Astrocyte (in vitro differentiated cells and primary cell): ENCODE measurements at regions not wholly inside any gene's neighbourhood (a gene's known extent, or its start where the extent isn't known, plus 50 kb on each side); places are given as distances from the start of the nearest gene placed in this dataset.

Source experiments
- DNase-seq: peaks from one replicate; pipeline ENCODE4 v3.0.0-alpha.2; 2010; ENCODE audit warnings: low read depth
- FAIRE-seq: peaks from 2 replicates; lab custom pipeline; 2011; peaks lifted over from hg19 to GRCh38; lab: Jason Lieb, UNC
- H2AFZ ChIP-seq: 2 replicates; pipeline ENCODE4 v1.6.0; 2012; ENCODE audit warnings: low read depth, low read length, inconsistent platforms
- H3K27ac ChIP-seq: 2 replicates; pipeline ENCODE4 v1.5.1; 2011; ENCODE audit warnings: low read depth, low read length, inconsistent platforms
- H3K27me3 ChIP-seq: 2 replicates; pipeline ENCODE4 v1.6.0; 2011; ENCODE audit warnings: low read length, inconsistent platforms; ENCODE audit not compliant: insufficient read depth
- H3K36me3 ChIP-seq: 2 replicates; pipeline ENCODE4 v1.5.1; 2011; ENCODE audit warnings: low read length, inconsistent platforms; ENCODE audit not compliant: insufficient read depth
- H3K4me1 ChIP-seq: 2 replicates; pipeline ENCODE4 v1.5.1; 2011; ENCODE audit warnings: low read length, inconsistent platforms; ENCODE audit not compliant: insufficient read depth
- H3K4me2 ChIP-seq: 2 replicates; pipeline ENCODE4 v1.6.0; 2012; ENCODE audit warnings: low read length, inconsistent platforms
- H3K4me3 ChIP-seq: 2 replicates; pipeline ENCODE4 v1.5.1; 2011; ENCODE audit warnings: low read depth, mild to moderate bottlenecking, low read length, inconsistent platforms; ENCODE audit not compliant: insufficient read depth
- H3K79me2 ChIP-seq: 2 replicates; pipeline ENCODE4 v1.6.0; 2012; ENCODE audit warnings: mild to moderate bottlenecking, low read length, inconsistent platforms; ENCODE audit not compliant: insufficient read depth
- H3K9ac ChIP-seq: 2 replicates; pipeline ENCODE4 v1.6.0; 2012; ENCODE audit warnings: mild to moderate bottlenecking, low read length, inconsistent platforms
- H3K9me3 ChIP-seq: 2 replicates; pipeline ENCODE4 v1.5.1; 2012; ENCODE audit warnings: low read depth, mild to moderate bottlenecking, low read length, inconsistent platforms; ENCODE audit not compliant: insufficient read depth
- H4K20me1 ChIP-seq: 2 replicates; pipeline ENCODE4 v1.6.0; 2012; ENCODE audit warnings: low read length, inconsistent platforms; ENCODE audit not compliant: insufficient read depth
- H3K27ac Mint-ChIP-seq: one replicate; pipeline ENCODE4 v1.8.0; 2021; ENCODE audit warnings: mild to moderate bottlenecking, mixed read lengths; ENCODE audit not compliant: unreplicated experiment
- H3K27me3 Mint-ChIP-seq: one replicate; pipeline ENCODE4 v1.8.0; 2021; ENCODE audit warnings: low read depth, mixed read lengths; ENCODE audit not compliant: unreplicated experiment
- H3K36me3 Mint-ChIP-seq: one replicate; pipeline ENCODE4 v1.8.0; 2021; ENCODE audit warnings: low read depth, mixed read lengths; ENCODE audit not compliant: unreplicated experiment
- H3K4me1 Mint-ChIP-seq: one replicate; pipeline ENCODE4 v1.8.0; 2021; ENCODE audit warnings: low read depth, mixed read lengths; ENCODE audit not compliant: unreplicated experiment
- H3K4me3 Mint-ChIP-seq: one replicate; pipeline ENCODE4 v1.8.0; 2021; ENCODE audit warnings: mild to moderate bottlenecking, moderate library complexity, mixed read lengths; ENCODE audit not compliant: unreplicated experiment
- H3K9me3 Mint-ChIP-seq: one replicate; pipeline ENCODE4 v1.8.0; 2021; ENCODE audit warnings: mild to moderate bottlenecking, mixed read lengths; ENCODE audit not compliant: unreplicated experiment
- CTCF ChIP-seq: IDR thresholded peaks from 2 replicates; pipeline ENCODE4 v1.5.1; 2011; ENCODE audit warnings: low read depth, mild to moderate bottlenecking, inconsistent platforms, low read length, moderate library complexity; ENCODE audit not compliant: insufficient read depth
- EZH2 ChIP-seq: IDR thresholded peaks from 2 replicates; pipeline ENCODE4 v1.6.1; 2012; ENCODE audit warnings: mild to moderate bottlenecking, low read length, inconsistent platforms; ENCODE audit not compliant: insufficient read depth

- Mint-ChIP-seq H3K27ac (no peak overlapping the region), H3K9me3 (no peaks in the 10 kb centered on the region), H3K36me3 (no peaks in the 10 kb centered on the region), H3K4me3 (no peak overlapping the region), H3K4me1 (peaks cover 13% of the 10 kb centered on the region), H3K27me3 (no peaks in the 10 kb centered on the region)
- DNase-seq (no peak), FAIRE-seq (no peak)
- H3K9me3 ChIP-seq, result no peaks in the 10 kb centered on the region
- H2AFZ ChIP-seq, result no peak overlapping the region
- no peak overlapping the region for H3K4me2 ChIP-seq
- H3K9ac ChIP-seq, result no peak overlapping the region
- peaks cover 3% of the 10 kb centered on the region for H3K27me3 ChIP-seq
- H3K27ac ChIP-seq, result no peak overlapping the region
- H3K36me3 ChIP-seq, result no peaks in the 10 kb centered on the region
- no peaks in the 10 kb centered on the region for H3K79me2 ChIP-seq
- no peaks in the 10 kb centered on the region for H3K4me1 ChIP-seq
- no peaks in the 10 kb centered on the region for H4K20me1 ChIP-seq
- H3K4me3 ChIP-seq, result no peak overlapping the region
- no peak for TF ChIP-seq EZH2
- TF ChIP-seq CTCF, result no peak
Measured at GRCh38 chr13:34553376-34553775, 388.7 kb upstream of the NBEA start.

- Histone ChIP-seq H4K20me1 (no peaks in the 10 kb centered on the region), H3K4me3 (no peak overlapping the region), H3K36me3 (no peaks in the 10 kb centered on the region), H3K9ac (no peak overlapping the region), H3K9me3 (no peaks in the 10 kb centered on the region), H3K4me2 (no peak overlapping the region), H3K27ac (no peak overlapping the region), H3K4me1 (no peaks in the 10 kb centered on the region), H2AFZ (no peak overlapping the region), H3K79me2 (no peaks in the 10 kb centered on the region), H3K27me3 (peaks cover 3% of the 10 kb centered on the region)
- no peak overlapping the region for H3K27ac Mint-ChIP-seq
- no peak for TF ChIP-seq CTCF
- TF ChIP-seq EZH2, result no peak
- H3K4me3 Mint-ChIP-seq, result no peak overlapping the region
- H3K36me3 Mint-ChIP-seq, result no peaks in the 10 kb centered on the region
- H3K9me3 Mint-ChIP-seq, result no peaks in the 10 kb centered on the region
- DNase-seq, result peak; percentile 20
- H3K27me3 Mint-ChIP-seq, result no peaks in the 10 kb centered on the region
- H3K4me1 Mint-ChIP-seq, result peaks cover 13% of the 10 kb centered on the region
- no peak for FAIRE-seq
Measured at GRCh38 chr13:34555988-34556387, 386.1 kb upstream of the NBEA start.

- Mint-ChIP-seq H3K4me3 (no peak overlapping the region), H3K36me3 (no peaks in the 10 kb centered on the region), H3K27me3 (no peaks in the 10 kb centered on the region), H3K27ac (no peak overlapping the region), H3K9me3 (no peaks in the 10 kb centered on the region), H3K4me1 (peaks cover 9% of the 10 kb centered on the region)
- H3K9me3 ChIP-seq, result no peaks in the 10 kb centered on the region
- no peak overlapping the region for H2AFZ ChIP-seq
- no peaks in the 10 kb centered on the region for H3K36me3 ChIP-seq
- no peak overlapping the region for H3K9ac ChIP-seq
- peaks cover 3% of the 10 kb centered on the region for H3K27me3 ChIP-seq
- H3K4me3 ChIP-seq, result no peak overlapping the region
- H3K4me1 ChIP-seq, result no peaks in the 10 kb centered on the region
- H3K79me2 ChIP-seq, result no peaks in the 10 kb centered on the region
- DNase-seq (no peak), FAIRE-seq (no peak)
- TF ChIP-seq CTCF (no peak), EZH2 (no peak)
- no peak overlapping the region for H3K27ac ChIP-seq
- H4K20me1 ChIP-seq, result no peaks in the 10 kb centered on the region
- H3K4me2 ChIP-seq, result no peak overlapping the region
Measured at GRCh38 chr13:34561033-34561432, 381.0 kb upstream of the NBEA start.
